ENCODE measurements at regions not wholly inside any gene's neighbourhood (a gene's known extent, or its start where the extent isn't known, plus 50 kb on each side); places are given as distances from the start of the nearest gene placed in this dataset.

GRCh38 chr5:167837127-167837526 lies 454.3 kb upstream of the WWC1 start:
- TF ChIP-seq, protein P1, sequence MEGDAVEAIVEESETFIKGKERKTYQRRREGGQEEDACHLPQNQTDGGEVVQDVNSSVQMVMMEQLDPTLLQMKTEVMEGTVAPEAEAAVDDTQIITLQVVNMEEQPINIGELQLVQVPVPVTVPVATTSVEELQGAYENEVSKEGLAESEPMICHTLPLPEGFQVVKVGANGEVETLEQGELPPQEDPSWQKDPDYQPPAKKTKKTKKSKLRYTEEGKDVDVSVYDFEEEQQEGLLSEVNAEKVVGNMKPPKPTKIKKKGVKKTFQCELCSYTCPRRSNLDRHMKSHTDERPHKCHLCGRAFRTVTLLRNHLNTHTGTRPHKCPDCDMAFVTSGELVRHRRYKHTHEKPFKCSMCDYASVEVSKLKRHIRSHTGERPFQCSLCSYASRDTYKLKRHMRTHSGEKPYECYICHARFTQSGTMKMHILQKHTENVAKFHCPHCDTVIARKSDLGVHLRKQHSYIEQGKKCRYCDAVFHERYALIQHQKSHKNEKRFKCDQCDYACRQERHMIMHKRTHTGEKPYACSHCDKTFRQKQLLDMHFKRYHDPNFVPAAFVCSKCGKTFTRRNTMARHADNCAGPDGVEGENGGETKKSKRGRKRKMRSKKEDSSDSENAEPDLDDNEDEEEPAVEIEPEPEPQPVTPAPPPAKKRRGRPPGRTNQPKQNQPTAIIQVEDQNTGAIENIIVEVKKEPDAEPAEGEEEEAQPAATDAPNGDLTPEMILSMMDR (IDR thresholded peaks at IDR 0.05; ENCODE audit: insufficient read depth, low read length, poor library complexity, severe bottlenecking): no peak
- TF ChIP-seq EZH2phosphoT487 (conservative IDR thresholded peaks at IDR 0.05; ENCODE audit: low read length): no peak

All from SU-DHL-6 (cell line).